ENCODE measurements at regions not wholly inside any gene's neighbourhood (a gene's known extent, or its start where the extent isn't known, plus 50 kb on each side); places are given as distances from the start of the nearest gene placed in this dataset.

DNA sequence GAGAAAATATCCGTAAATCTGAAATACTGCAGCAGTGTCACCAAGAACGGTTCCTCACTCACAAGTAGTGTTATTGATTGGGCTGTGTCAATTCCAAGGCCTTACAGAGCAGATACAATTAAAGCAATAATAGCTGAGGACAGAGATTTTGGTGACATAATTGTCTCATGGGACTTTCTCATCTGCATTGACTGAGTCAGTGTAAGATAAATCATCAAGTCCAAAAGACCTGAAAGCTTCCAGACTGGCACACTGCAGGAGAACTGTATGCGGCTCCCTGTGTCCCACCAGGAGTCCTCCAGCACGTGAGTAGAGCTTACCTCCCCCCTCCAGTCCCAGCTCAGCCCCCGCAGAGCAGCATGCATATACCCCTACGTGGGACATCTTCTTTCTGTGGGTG, 655.2 kb upstream of the ARID1B start (continued):
- TF ChIP-seq REST (IDR thresholded peaks at IDR 0.05; ENCODE audit: low read depth) (no peak), CEBPB (IDR thresholded peaks at IDR 0.05; ENCODE audit: low read depth) (no peak), POLR2AphosphoS5 (IDR thresholded peaks at IDR 0.05; ENCODE audit: low read depth, low read length) (no peak)

DNA sequence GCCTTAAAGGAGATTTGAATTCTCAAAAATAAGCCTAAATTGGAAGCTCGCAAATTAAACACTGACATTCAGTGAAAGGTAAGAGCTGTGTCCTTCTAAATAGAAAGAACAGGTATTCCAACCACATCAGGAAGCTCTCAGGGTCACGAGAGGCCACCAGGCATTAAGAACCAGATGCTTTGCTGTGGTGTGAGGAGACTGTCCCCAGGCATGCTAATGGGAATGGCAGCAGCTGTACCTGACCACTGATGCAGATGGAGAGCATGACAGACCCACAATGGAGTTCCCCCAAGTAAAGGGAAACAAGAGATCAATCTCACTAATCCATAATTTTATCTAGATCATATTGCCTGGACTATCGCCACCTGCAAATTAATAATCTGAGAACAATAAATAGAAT, 658.9 kb upstream of the NOX3 start:
- POLR2A ChIA-PET = no interaction called here
- Histone ChIP-seq H3K27ac (ENCODE audit: low read depth, low read length) (no peak overlapping the region), H3K79me2 (ENCODE audit: insufficient read depth, low read length) (no peaks in the 10 kb centered on the region), H3K4me3 (replicated peaks in 1 of 2; ENCODE audit: low read depth in 1 of 2, low read length in 2 of 2) (no peak overlapping the region), H2AFZ (ENCODE audit: low read depth, low read length, poor library complexity, severe bottlenecking) (no peak overlapping the region), H3K9ac (ENCODE audit: low read length) (no peak overlapping the region), H3K9me3 (ENCODE audit: control insufficient read depth in 1 of 2, insufficient read depth in 1 of 2, low read depth in 1 of 2, low read length in 2 of 2) (no peaks in the 10 kb centered on the region), H3K36me3 (ENCODE audit: control insufficient read depth in 1 of 2, insufficient read depth in 2 of 2, low read length in 2 of 2) (no peaks in the 10 kb centered on the region), H3K9me2 (ENCODE audit: insufficient read depth) (no peaks in the 10 kb centered on the region), H3K27me3 (ENCODE audit: insufficient read depth, low read length) (no peaks in the 10 kb centered on the region), H3K4me1 (ENCODE audit: control insufficient read depth in 1 of 2, insufficient read depth in 2 of 2, low read length in 2 of 2) (no peaks in the 10 kb centered on the region), H4K20me1 (ENCODE audit: insufficient read depth) (no peaks in the 10 kb centered on the region), H3K4me2 (ENCODE audit: low read length) (no peak overlapping the region)
- ATAC-seq = no peak
- BruUV-seq (replicated peaks) = no TSS peak
- CTCF ChIA-PET = no interaction called here
- RAD21 ChIA-PET (ENCODE audit: low non-redundant PET in 1 of 2, low total read pairs in 2 of 2, uncharacterized antibody in 2 of 2, unreplicated experiment in 2 of 2) = no interaction called here
- no peak for DNase-seq (ENCODE audit: low read depth, low spot score)
- intact Hi-C loops (cut with micrococcal nuclease) = no loop called here
- TF ChIP-seq SP1 (IDR thresholded peaks at IDR 0.05; ENCODE audit: low read depth) (no peak), ELF1 (IDR thresholded peaks at IDR 0.05; ENCODE audit: borderline replicate concordance, low read depth) (no peak), ATF3 (IDR thresholded peaks at IDR 0.05) (no peak), EZH2phosphoT487 (IDR thresholded peaks at IDR 0.05; ENCODE audit: borderline replicate concordance) (no peak), RAD21 (IDR thresholded peaks at IDR 0.05; ENCODE audit: low read depth) (no peak), TCF7L2 (IDR thresholded peaks at IDR 0.05; ENCODE audit: borderline replicate concordance, extremely low read depth, insufficient read depth, insufficient read length) (no peak), ZNF274 (IDR thresholded peaks at IDR 0.05; ENCODE audit: low read depth, low read length) (no peak), SIN3A (IDR thresholded peaks at IDR 0.05; ENCODE audit: low read depth) (no peak), REST (IDR thresholded peaks at IDR 0.05; ENCODE audit: low read depth) (no peak)
